ENCODE measurements at regions not wholly inside any gene's neighbourhood (a gene's known extent, or its start where the extent isn't known, plus 50 kb on each side); places are given as distances from the start of the nearest gene placed in this dataset.

DNA sequence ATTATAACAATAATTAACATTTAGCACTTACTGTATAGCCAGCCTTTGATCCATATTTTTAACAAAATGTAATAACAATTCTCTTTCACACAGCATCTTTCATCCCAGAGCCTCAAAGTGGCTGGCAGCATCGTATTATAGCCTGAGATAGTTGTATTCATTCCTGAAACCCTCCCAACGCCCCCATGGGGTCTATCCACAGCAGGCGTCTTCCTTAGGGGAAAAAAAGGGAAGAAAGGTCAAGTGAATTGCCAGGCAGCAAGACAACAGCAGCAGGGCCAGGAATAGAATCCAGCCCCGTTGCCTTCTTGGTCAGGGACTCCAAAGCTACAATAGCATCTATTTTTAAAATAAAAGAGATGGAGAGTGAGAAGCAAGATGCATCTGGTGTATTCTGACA, 424.4 kb upstream of the ID2 start:
- TF ChIP-seq, protein P1, sequence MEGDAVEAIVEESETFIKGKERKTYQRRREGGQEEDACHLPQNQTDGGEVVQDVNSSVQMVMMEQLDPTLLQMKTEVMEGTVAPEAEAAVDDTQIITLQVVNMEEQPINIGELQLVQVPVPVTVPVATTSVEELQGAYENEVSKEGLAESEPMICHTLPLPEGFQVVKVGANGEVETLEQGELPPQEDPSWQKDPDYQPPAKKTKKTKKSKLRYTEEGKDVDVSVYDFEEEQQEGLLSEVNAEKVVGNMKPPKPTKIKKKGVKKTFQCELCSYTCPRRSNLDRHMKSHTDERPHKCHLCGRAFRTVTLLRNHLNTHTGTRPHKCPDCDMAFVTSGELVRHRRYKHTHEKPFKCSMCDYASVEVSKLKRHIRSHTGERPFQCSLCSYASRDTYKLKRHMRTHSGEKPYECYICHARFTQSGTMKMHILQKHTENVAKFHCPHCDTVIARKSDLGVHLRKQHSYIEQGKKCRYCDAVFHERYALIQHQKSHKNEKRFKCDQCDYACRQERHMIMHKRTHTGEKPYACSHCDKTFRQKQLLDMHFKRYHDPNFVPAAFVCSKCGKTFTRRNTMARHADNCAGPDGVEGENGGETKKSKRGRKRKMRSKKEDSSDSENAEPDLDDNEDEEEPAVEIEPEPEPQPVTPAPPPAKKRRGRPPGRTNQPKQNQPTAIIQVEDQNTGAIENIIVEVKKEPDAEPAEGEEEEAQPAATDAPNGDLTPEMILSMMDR (IDR thresholded peaks at IDR 0.05; ENCODE audit: low read depth, low read length, poor library complexity, severe bottlenecking): no peak
- no peak for TF ChIP-seq EZH2phosphoT487 (IDR thresholded peaks at IDR 0.05; ENCODE audit: borderline replicate concordance, low read length)

Data from DOHH2 (cell line).